AG04449 (cell line): ENCODE measurements at regions not wholly inside any gene's neighbourhood (a gene's known extent, or its start where the extent isn't known, plus 50 kb on each side); places are given as distances from the start of the nearest gene placed in this dataset.
"Not testable (repeated sequence)": the region's sequence is repeated elsewhere in the genome, so short reads cannot be mapped to it uniquely, and the experiment has no call there.

Source experiments
- CTCF ChIA-PET: fragments of 350-600 bp; formaldehyde crosslinking; extraction: SDS; loops from one replicate; lab custom pipeline; 2021; ENCODE audit warnings: antibody characterized with exemption; lab: Yijun Ruan, JAX
- POLR2A ChIA-PET: fragments of 400-600, 350-600 bp; formaldehyde crosslinking; extraction: SDS; loops from one replicate; lab custom pipeline; 2020; ENCODE audit warnings: antibody characterized with exemption, inconsistent platforms; lab: Yijun Ruan, JAX
- DNase-seq: peaks from one replicate; pipeline ENCODE4 v3.0.0-alpha.2; 2010; ENCODE audit warnings: low read depth, low spot score
- H3K4me3 ChIP-seq: 2 replicates; pipeline ENCODE4 v1.5.1; 2011; ENCODE audit warnings: low read depth, mild to moderate bottlenecking, control low read depth, low read length
- TF ChIP-seq, protein P1 (sequence below): IDR thresholded peaks from one replicate; pipeline ENCODE4 v1.5.1; 2011; ENCODE audit warnings: mild to moderate bottlenecking, moderate library complexity, low read length, control low read depth, inconsistent platforms; ENCODE audit not compliant: insufficient read depth; ENCODE audit errors: missing control alignments

DNA sequence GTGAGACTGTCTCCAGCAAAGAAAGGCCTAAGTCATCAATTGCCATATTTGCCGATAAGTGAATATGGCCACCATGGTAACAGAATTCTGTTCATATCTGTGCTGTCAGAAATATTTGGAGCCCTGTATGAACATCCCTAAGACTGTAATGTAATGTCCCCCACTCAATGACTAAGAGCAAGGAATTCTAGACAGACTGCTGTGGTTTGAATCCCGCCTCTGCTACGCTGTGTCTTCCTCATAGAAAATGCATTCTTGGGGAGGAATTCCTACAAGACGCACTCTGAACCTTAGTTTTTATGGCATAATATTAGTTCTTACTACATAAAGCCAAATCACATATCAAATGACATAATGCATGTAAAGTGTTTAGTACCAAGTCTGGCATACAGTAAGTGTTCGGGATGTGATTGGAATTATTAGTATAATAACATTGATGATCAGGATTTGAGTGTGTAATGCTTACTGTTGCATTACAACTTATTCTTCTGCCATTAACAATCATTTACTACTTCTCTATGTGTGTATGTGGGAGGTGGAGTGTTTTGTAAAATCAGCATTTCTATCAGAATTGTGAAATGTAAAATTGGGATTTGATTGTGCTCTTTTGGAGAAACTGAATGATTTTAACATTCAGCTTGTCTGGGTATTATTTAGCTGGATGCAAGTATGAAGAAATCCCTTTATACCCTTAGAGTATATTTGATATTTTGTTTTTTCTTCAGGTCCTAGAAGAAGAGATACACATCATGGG is 103.0 kb downstream of the OLIG3 start:
- CTCF ChIA-PET, result no interaction called here
- no peak for DNase-seq
- no peak overlapping the region for H3K4me3 ChIP-seq
- POLR2A ChIA-PET, result no interaction called here
- TF ChIP-seq, protein P1, sequence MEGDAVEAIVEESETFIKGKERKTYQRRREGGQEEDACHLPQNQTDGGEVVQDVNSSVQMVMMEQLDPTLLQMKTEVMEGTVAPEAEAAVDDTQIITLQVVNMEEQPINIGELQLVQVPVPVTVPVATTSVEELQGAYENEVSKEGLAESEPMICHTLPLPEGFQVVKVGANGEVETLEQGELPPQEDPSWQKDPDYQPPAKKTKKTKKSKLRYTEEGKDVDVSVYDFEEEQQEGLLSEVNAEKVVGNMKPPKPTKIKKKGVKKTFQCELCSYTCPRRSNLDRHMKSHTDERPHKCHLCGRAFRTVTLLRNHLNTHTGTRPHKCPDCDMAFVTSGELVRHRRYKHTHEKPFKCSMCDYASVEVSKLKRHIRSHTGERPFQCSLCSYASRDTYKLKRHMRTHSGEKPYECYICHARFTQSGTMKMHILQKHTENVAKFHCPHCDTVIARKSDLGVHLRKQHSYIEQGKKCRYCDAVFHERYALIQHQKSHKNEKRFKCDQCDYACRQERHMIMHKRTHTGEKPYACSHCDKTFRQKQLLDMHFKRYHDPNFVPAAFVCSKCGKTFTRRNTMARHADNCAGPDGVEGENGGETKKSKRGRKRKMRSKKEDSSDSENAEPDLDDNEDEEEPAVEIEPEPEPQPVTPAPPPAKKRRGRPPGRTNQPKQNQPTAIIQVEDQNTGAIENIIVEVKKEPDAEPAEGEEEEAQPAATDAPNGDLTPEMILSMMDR, result no peak

DNA sequence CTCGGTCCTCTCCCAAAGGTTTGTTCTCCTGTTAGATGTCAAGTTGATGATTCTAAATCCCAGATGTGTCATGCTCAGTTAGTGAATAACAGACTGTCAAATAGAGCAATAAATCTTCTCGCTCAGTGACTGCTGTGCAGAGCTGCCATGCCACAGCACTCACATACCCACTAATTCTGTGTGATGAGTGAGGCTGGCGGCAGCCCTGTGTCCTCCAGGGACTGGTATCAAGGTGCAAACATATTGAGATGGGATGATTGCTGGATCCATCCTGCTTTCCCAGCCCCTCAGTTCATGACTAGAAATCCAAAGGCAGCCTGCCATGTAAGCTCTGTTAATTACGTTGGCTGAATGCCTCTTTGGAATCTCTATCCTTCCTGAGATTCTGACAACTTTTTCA is 103.9 kb downstream of the OLIG3 start:
- POLR2A ChIA-PET, result no interaction called here
- no peak overlapping the region for H3K4me3 ChIP-seq
- CTCF ChIA-PET, result no interaction called here
- DNase-seq, result no peak
- TF ChIP-seq, protein P1, result no peak

DNA sequence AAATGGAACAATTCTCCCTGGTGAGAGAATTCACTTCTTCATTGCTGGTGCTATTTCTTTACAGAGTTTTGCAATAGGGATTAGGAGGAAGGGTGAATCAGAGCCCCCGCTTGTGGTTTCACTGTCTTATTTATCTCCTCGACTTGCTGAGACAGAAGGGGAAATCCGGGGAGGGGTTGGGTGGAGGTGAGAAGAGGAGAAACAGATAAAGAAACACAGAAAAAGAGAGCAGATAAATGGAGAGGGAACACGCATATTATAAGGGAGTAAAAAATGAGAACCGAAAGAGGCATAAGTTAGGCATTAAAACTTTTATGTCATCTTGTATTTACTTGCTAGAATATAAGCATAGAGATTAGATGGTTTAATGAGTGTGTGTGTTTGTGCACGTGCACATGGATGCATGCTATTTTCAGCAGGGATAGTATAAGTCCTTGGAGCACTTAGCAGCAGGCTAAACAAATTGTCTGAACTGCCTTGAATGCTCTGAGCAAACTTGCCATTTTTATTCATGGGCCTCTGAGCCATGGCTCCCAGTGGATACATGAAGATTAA is 105.0 kb downstream of the OLIG3 start:
- ChIA-PET CTCF (no interaction called here), POLR2A (no interaction called here)
- TF ChIP-seq, protein P1, result no peak
- no peak for DNase-seq
- H3K4me3 ChIP-seq, result no peak overlapping the region

DNA sequence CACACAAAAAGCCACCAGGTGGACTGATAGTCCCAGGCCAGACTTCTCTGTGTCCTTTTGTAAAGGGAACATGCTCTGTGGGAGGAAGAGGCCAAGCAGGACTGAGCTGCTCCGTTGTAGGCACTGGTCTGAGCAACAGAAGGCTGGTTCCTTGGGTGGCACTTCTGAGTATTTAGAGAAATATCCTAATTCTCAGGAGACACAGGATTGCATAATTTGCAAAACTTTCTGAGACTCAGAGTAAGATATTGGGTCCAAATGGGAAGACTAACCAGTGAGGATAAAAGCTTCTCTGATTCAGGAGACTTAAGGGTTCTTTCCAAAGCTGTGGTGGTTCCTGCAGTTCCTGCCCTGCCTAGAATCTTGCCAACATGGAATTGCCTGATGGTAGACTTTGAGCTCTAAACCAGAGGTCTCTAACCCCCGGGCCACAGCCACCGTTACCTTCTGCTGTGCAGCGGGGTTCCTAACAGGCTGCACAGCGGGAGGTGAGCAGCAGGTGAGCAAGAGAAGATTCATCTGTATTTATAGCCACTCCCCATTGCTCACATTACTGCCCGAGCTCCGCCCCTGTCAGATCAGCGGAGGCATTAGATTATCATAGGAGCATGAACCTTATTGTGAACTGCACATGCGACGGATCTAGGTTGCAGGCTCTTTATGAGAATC is 107.0 kb downstream of the OLIG3 start:
- H3K4me3 ChIP-seq, result no peak overlapping the region
- CTCF ChIA-PET, result no interaction called here
- no peak for DNase-seq
- TF ChIP-seq, protein P1, result no peak
- POLR2A ChIA-PET, result no interaction called here

DNA sequence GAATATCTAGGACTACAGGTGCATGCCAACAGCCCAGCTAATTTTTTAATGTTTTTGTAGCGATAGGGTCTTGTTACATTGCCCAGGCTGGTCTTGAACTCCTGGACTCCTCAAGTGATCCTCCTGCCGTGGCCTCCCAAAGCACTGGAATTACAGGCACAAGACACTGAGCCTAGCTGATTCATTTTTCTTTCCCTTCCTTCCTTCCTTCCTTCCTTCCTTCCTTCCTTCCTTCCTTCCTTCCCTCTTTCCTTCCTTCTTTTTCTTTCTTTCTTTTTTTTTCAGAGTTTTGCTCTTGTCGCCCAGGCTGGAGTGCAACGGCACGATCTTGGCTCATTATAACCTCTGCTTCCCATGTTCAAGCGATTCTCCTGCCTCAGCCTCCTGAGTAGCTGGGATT is 110.9 kb downstream of the OLIG3 start:
- DNase-seq, H3K4me3 ChIP-seq, CTCF ChIA-PET, POLR2A ChIA-PET: not testable (repeated sequence)

DNA sequence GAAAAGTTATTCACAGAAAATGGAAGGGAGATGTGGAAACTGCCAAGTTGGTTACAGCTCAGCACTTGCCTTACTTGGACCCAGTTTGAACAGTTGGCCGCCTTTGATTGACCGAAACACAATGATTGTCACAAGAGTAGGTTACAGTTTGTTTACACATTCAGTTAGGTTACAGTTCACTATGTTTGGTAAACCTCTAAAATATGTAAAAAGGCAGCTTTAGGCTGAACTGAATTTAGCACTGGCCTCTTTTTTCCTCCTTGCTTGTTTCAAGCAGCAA is 116.2 kb downstream of the OLIG3 start:
- TF ChIP-seq, protein P1, result no peak
- ChIA-PET POLR2A (no interaction called here), CTCF (no interaction called here)
- no peak overlapping the region for H3K4me3 ChIP-seq
- no peak for DNase-seq

DNA sequence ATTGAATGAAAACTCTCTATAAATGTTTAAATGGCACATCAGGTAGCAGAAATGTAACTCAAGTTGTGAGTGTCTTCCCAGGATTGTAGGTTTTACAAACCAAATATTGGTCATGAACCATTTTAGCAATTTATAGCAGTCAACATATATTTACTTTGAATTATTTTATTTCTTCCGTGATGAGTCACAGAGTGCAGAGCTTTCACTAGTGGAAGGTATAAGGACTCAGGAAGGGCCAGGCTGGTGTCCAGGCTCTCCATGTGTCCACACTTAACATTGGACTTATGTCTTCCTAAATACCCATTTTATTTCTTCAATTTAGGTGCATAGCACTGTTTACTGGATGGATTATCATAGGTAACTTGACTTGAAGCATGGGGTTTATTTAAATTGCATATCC is 120.9 kb downstream of the OLIG3 start:
- TF ChIP-seq, protein P1, result no peak
- no peak for DNase-seq
- POLR2A ChIA-PET, result no interaction called here
- CTCF ChIA-PET, result no interaction called here
- no peak overlapping the region for H3K4me3 ChIP-seq
